HCT116 (cell line): ENCODE measurements at regions not wholly inside any gene's neighbourhood (a gene's known extent, or its start where the extent isn't known, plus 50 kb on each side); places are given as distances from the start of the nearest gene placed in this dataset.

ENCODE experiments used
- CTCF ChIP-seq, 3 experiments: fragments of 200-600 bp in 1 of 3; sonication (generic) in 1 of 3; IDR thresholded peaks in 2 of 3; conservative IDR thresholded peaks in 1 of 3; 2 replicates each; pipeline ENCODE4 v1.5.1; 2012 to 2017; ENCODE audit warnings: low read depth in 2 of 3, low read length in 2 of 3, antibody characterized with exemption in 1 of 3, borderline replicate concordance in 1 of 3, control low read depth in 1 of 3, mild to moderate bottlenecking in 1 of 3, mixed read lengths in 1 of 3, mixed run types in 1 of 3, moderate library complexity in 1 of 3; ENCODE audit not compliant: insufficient read depth in 1 of 3
- JUND ChIP-seq: IDR thresholded peaks from 2 replicates; pipeline ENCODE4 v1.6.1; 2012
- YY1 ChIP-seq: IDR thresholded peaks from 2 replicates; pipeline ENCODE4 v1.6.1; 2011; ENCODE audit warnings: low read length, low read depth, moderate library complexity, mild to moderate bottlenecking; ENCODE audit not compliant: insufficient replicate concordance; ENCODE audit errors: extremely low read depth
- ZBTB33 ChIP-seq: IDR thresholded peaks from 2 replicates; pipeline ENCODE4 v1.6.1; 2011; ENCODE audit warnings: mild to moderate bottlenecking, low read length, moderate library complexity; ENCODE audit not compliant: insufficient replicate concordance; ENCODE audit errors: extremely low read depth

GRCh38 chr3:30503446-30503845 lies 103.0 kb upstream of the TGFBR2 start:
- TF ChIP-seq JUND: no peak
- no peak for TF ChIP-seq CTCF (IDR thresholded peaks at IDR 0.05 in 2 of 3, conservative IDR thresholded peaks at IDR 0.05 in 1 of 3; ENCODE audit: borderline replicate concordance in 1 of 3, insufficient read depth in 1 of 3, low read depth in 2 of 3, low read length in 2 of 3)
- no peak for TF ChIP-seq ZBTB33
- no peak for TF ChIP-seq YY1
